ENCODE measurements at regions not wholly inside any gene's neighbourhood (a gene's known extent, or its start where the extent isn't known, plus 50 kb on each side); places are given as distances from the start of the nearest gene placed in this dataset.

GRCh38 chr6:15096894-15097837 lies 148.7 kb upstream of the JARID2 start:
- TF ChIP-seq CTCF (IDR thresholded peaks at IDR 0.05; ENCODE audit: insufficient read depth, low read depth, low read length) (no peak), EZH2 (IDR thresholded peaks at IDR 0.05; ENCODE audit: insufficient read depth, low read length) (no peak)
